Adrenal gland (tissue), 5 donors: ENCODE measurements at regions not wholly inside any gene's neighbourhood (a gene's known extent, or its start where the extent isn't known, plus 50 kb on each side); places are given as distances from the start of the nearest gene placed in this dataset.

ENCODE experiments used
- POLR2A ChIP-seq, 2 donors: fragments of 450-650 bp; IDR thresholded peaks; one replicate each; pipeline ENCODE4 v1.6.1; 2017; ENCODE audit warnings: antibody characterized with exemption in 2 of 2, mild to moderate bottlenecking in 2 of 2, moderate library complexity in 1 of 2
- TF ChIP-seq, protein P1 (sequence below), 6 experiments: fragments of 450-650 bp in 4 of 6; fragments of 200-600 bp in 2 of 6; sonication (generic) in 1 of 6; IDR thresholded peaks; 1 replicate in 5 of 6; 2 replicates in 1 of 6; pipeline versions ENCODE4 v1.5.1 to v1.8.0; 2016 to 2021; ENCODE audit warnings: antibody characterized with exemption in 6 of 6, mild to moderate bottlenecking in 2 of 6, moderate library complexity in 1 of 6
- donor health status: DM: no; HTN: no; CAD: no.

DNA sequence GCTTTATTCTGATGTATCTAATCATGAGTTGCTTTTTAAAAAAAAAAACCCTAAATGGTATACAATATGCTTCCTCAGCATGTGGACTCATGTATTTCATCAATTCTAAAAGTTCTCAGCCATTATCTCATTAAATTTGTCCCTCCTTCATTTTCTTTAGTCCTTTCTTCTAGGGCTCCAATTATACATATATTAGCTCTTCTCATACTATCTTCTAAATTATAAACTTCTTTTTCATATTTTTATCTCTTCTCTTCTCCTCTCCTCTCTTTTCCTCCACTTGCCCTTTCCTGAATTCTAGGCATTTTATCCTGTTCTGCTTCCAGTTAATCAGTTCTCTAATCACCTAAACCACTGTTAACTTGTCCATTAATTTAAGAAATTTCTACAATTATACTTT, 55.0 kb upstream of the IL33 start:
- TF ChIP-seq, protein P1, sequence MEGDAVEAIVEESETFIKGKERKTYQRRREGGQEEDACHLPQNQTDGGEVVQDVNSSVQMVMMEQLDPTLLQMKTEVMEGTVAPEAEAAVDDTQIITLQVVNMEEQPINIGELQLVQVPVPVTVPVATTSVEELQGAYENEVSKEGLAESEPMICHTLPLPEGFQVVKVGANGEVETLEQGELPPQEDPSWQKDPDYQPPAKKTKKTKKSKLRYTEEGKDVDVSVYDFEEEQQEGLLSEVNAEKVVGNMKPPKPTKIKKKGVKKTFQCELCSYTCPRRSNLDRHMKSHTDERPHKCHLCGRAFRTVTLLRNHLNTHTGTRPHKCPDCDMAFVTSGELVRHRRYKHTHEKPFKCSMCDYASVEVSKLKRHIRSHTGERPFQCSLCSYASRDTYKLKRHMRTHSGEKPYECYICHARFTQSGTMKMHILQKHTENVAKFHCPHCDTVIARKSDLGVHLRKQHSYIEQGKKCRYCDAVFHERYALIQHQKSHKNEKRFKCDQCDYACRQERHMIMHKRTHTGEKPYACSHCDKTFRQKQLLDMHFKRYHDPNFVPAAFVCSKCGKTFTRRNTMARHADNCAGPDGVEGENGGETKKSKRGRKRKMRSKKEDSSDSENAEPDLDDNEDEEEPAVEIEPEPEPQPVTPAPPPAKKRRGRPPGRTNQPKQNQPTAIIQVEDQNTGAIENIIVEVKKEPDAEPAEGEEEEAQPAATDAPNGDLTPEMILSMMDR (IDR thresholded peaks at IDR 0.05), result no peak
- TF ChIP-seq POLR2A (IDR thresholded peaks at IDR 0.05), result no peak
